Neural cell (in vitro differentiated cells): ENCODE measurements at regions not wholly inside any gene's neighbourhood (a gene's known extent, or its start where the extent isn't known, plus 50 kb on each side); places are given as distances from the start of the nearest gene placed in this dataset.

Experiments
- H2AFZ ChIP-seq: fragments of 200-600, 300-800 bp; sonication (generic), shearing (Covaris generic); 2 replicates; pipeline ENCODE4 v1.6.0; 2014; ENCODE audit warnings: low read depth, mild to moderate bottlenecking, antibody characterized with exemption, low read length, moderate library complexity
- H3F3A ChIP-seq: fragments of 200-600 bp; shearing (Covaris generic); 2 replicates; pipeline ENCODE4 v1.6.1; 2016; ENCODE audit warnings: mild to moderate bottlenecking, moderate library complexity, mixed read lengths, antibody characterized with exemption, low read length; ENCODE audit not compliant: insufficient read depth, poor library complexity, severe bottlenecking
- H3K27ac ChIP-seq: fragments of 200-600, 300-800 bp; sonication (generic), shearing (Covaris generic); 2 replicates; pipeline ENCODE4 v1.5.1; 2014; ENCODE audit warnings: mild to moderate bottlenecking, low read length, moderate library complexity
- H3K27me3 ChIP-seq: fragments of 300-800, 200-600 bp; sonication (generic), shearing (Covaris generic); 2 replicates; pipeline ENCODE4 v1.6.0; 2014; ENCODE audit warnings: mild to moderate bottlenecking, low read depth, low read length, moderate library complexity; ENCODE audit not compliant: insufficient read depth
- H3K36me3 ChIP-seq: fragments of 300-800, 200-600 bp; sonication (generic), shearing (Covaris generic); 2 replicates; pipeline ENCODE4 v1.5.1; 2014; ENCODE audit warnings: mild to moderate bottlenecking, antibody characterized with exemption, low read length, moderate library complexity; ENCODE audit not compliant: insufficient read depth
- H3K4me2 ChIP-seq: fragments of 300-800, 200-600 bp; sonication (generic), shearing (Covaris generic); 2 replicates; pipeline ENCODE4 v1.6.0; 2014; ENCODE audit warnings: mild to moderate bottlenecking, low read length
- H3K4me3 ChIP-seq: fragments of 300-800, 200-600 bp; sonication (generic), shearing (Covaris generic); 2 replicates; pipeline ENCODE4 v1.5.1; 2014; ENCODE audit warnings: mild to moderate bottlenecking, low read length, moderate library complexity
- H3K79me2 ChIP-seq: fragments of 200-600 bp; shearing (Covaris generic); replicated peaks from 2 replicates; pipeline ENCODE4 v1.6.0; 2014; ENCODE audit warnings: mild to moderate bottlenecking, low read length, moderate library complexity; ENCODE audit not compliant: insufficient read depth
- H3K9ac ChIP-seq: fragments of 300-800, 200-600 bp; sonication (generic), shearing (Covaris generic); 2 replicates; pipeline ENCODE4 v1.6.1; 2016; ENCODE audit warnings: mild to moderate bottlenecking, low read length, mixed read lengths
- H3K9me2 ChIP-seq: fragments of 200-600 bp; shearing (Covaris generic); 2 replicates; pipeline ENCODE4 v1.6.1; 2016; ENCODE audit warnings: mild to moderate bottlenecking, low read length, mixed read lengths; ENCODE audit not compliant: insufficient read depth
- H3K9me3 ChIP-seq: fragments of 200-600, 300-800 bp; sonication (generic), shearing (Covaris generic); 2 replicates; pipeline ENCODE4 v1.6.1; 2016; ENCODE audit warnings: mild to moderate bottlenecking, mixed run types, low read length, moderate library complexity, mixed read lengths
- H4K20me1 ChIP-seq: fragments of 200-600 bp; shearing (Covaris generic); 2 replicates; pipeline ENCODE4 v1.6.1; 2016; ENCODE audit warnings: mild to moderate bottlenecking, mixed run types; ENCODE audit not compliant: insufficient read depth
- EP300 ChIP-seq: fragments of 450-650 bp; conservative IDR thresholded peaks from 2 replicates; pipeline ENCODE4 v1.6.1; 2014; ENCODE audit warnings: antibody characterized with exemption, mild to moderate bottlenecking, moderate library complexity; ENCODE audit not compliant: poor library complexity, severe bottlenecking
- EZH2 ChIP-seq: fragments of 200-600, 300-800 bp; shearing (Covaris generic), sonication (generic); IDR thresholded peaks from 2 replicates; pipeline ENCODE4 v1.6.1; 2014; ENCODE audit warnings: antibody characterized with exemption, low read length, borderline replicate concordance, mild to moderate bottlenecking; ENCODE audit not compliant: insufficient read depth, poor library complexity, severe bottlenecking
- MXI1 ChIP-seq: fragments of 450-650 bp; conservative IDR thresholded peaks from 2 replicates; pipeline ENCODE4 v1.6.1; 2014; ENCODE audit warnings: antibody characterized with exemption, mild to moderate bottlenecking; ENCODE audit not compliant: poor library complexity, severe bottlenecking
- POLR2AphosphoS5 ChIP-seq: IDR thresholded peaks from 2 replicates; pipeline ENCODE4 v1.6.1; 2012
- RAD21 ChIP-seq: fragments of 450-650 bp; conservative IDR thresholded peaks from 2 replicates; pipeline ENCODE4 v1.6.1; 2014; ENCODE audit warnings: antibody characterized with exemption, mild to moderate bottlenecking, moderate library complexity
- SMC3 ChIP-seq: fragments of 450-650 bp; conservative IDR thresholded peaks from 2 replicates; pipeline ENCODE4 v1.6.1; 2014; ENCODE audit warnings: antibody characterized with exemption, mild to moderate bottlenecking, moderate library complexity; ENCODE audit not compliant: poor library complexity
- TAF1 ChIP-seq: IDR thresholded peaks from 2 replicates; pipeline ENCODE4 v1.6.1; 2012; ENCODE audit warnings: low read depth
- TF ChIP-seq, protein P1 (sequence below): fragments of 450-650 bp; IDR thresholded peaks from 2 replicates; pipeline ENCODE4 v1.5.1; 2014; ENCODE audit warnings: antibody characterized with exemption, mild to moderate bottlenecking, moderate library complexity; ENCODE audit not compliant: poor library complexity, severe bottlenecking
- TF ChIP-seq, protein P2 (sequence below): IDR thresholded peaks from 2 replicates; pipeline ENCODE4 v1.6.1; 2012; ENCODE audit warnings: borderline replicate concordance

DNA sequence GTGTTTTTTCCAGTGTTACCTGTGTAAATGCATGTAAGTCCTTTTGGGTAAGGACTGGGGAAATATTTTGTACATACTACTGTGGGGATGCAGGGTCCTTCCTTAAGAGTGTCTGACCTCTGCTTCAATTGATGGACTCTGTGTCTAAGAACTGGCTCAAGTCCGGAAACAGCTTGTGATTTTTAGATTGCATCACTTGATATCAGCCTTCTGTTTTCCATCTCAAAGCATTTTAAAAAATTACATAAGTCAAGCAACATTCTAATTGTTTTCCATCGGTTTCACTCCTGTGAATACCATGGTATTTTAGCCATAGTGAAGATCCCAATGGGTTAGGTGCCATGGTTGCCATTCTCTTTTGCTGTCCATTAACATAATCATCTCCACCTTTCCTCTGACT, 597.6 kb downstream of the SQOR start:
- no peaks in the 10 kb centered on the region for H3K79me2 ChIP-seq

DNA sequence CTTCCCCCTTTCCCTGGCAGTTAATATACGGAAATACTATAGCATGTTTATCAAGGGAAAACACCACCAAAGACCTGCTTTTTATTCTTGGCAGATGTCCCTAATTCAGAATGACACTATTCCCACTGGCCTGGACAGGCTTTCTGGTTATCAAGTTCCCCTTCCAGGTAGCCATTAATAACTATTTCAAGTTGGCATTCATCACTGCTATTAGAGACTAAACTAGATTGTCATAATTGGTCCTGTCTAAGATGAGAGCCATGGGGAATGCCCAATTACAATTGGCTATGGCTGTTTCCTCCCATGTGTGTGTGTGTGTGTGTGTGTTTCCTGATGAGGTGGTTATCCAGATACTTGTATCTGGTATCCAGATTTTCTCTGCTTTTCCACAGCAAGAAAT, 608.1 kb downstream of the SQOR start:
- Histone ChIP-seq H3F3A (peaks cover 3% of the 10 kb centered on the region), H3K27ac (no peak overlapping the region), H4K20me1 (no peaks in the 10 kb centered on the region), H3K79me2 (no peaks in the 10 kb centered on the region), H3K9me2 (no peaks in the 10 kb centered on the region), H3K4me2 (no peak overlapping the region), H3K36me3 (no peaks in the 10 kb centered on the region), H3K4me3 (no peak overlapping the region), H3K9me3 (no peaks in the 10 kb centered on the region), H3K9ac (no peak overlapping the region), H2AFZ (no peak overlapping the region), H3K27me3 (no peaks in the 10 kb centered on the region)
- TF ChIP-seq POLR2AphosphoS5 (no peak), RAD21 (no peak), MXI1 (no peak), EZH2 (no peak), EP300 (no peak), SMC3 (no peak), TAF1 (no peak)
- TF ChIP-seq, protein P1, sequence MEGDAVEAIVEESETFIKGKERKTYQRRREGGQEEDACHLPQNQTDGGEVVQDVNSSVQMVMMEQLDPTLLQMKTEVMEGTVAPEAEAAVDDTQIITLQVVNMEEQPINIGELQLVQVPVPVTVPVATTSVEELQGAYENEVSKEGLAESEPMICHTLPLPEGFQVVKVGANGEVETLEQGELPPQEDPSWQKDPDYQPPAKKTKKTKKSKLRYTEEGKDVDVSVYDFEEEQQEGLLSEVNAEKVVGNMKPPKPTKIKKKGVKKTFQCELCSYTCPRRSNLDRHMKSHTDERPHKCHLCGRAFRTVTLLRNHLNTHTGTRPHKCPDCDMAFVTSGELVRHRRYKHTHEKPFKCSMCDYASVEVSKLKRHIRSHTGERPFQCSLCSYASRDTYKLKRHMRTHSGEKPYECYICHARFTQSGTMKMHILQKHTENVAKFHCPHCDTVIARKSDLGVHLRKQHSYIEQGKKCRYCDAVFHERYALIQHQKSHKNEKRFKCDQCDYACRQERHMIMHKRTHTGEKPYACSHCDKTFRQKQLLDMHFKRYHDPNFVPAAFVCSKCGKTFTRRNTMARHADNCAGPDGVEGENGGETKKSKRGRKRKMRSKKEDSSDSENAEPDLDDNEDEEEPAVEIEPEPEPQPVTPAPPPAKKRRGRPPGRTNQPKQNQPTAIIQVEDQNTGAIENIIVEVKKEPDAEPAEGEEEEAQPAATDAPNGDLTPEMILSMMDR, result no peak
- TF ChIP-seq, protein P2, sequence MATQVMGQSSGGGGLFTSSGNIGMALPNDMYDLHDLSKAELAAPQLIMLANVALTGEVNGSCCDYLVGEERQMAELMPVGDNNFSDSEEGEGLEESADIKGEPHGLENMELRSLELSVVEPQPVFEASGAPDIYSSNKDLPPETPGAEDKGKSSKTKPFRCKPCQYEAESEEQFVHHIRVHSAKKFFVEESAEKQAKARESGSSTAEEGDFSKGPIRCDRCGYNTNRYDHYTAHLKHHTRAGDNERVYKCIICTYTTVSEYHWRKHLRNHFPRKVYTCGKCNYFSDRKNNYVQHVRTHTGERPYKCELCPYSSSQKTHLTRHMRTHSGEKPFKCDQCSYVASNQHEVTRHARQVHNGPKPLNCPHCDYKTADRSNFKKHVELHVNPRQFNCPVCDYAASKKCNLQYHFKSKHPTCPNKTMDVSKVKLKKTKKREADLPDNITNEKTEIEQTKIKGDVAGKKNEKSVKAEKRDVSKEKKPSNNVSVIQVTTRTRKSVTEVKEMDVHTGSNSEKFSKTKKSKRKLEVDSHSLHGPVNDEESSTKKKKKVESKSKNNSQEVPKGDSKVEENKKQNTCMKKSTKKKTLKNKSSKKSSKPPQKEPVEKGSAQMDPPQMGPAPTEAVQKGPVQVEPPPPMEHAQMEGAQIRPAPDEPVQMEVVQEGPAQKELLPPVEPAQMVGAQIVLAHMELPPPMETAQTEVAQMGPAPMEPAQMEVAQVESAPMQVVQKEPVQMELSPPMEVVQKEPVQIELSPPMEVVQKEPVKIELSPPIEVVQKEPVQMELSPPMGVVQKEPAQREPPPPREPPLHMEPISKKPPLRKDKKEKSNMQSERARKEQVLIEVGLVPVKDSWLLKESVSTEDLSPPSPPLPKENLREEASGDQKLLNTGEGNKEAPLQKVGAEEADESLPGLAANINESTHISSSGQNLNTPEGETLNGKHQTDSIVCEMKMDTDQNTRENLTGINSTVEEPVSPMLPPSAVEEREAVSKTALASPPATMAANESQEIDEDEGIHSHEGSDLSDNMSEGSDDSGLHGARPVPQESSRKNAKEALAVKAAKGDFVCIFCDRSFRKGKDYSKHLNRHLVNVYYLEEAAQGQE, result no peak

More for the DNA sequence above, 597.6 kb downstream of the SQOR start:
- Histone ChIP-seq H3F3A (no peaks in the 10 kb centered on the region), H4K20me1 (no peaks in the 10 kb centered on the region), H2AFZ (no peak overlapping the region), H3K9me2 (no peaks in the 10 kb centered on the region), H3K4me2 (no peak overlapping the region), H3K36me3 (no peaks in the 10 kb centered on the region), H3K27ac (no peak overlapping the region), H3K9me3 (no peaks in the 10 kb centered on the region), H3K9ac (no peak overlapping the region), H3K4me3 (no peak overlapping the region), H3K27me3 (no peaks in the 10 kb centered on the region)
- TF ChIP-seq SMC3, result no peak

DNA sequence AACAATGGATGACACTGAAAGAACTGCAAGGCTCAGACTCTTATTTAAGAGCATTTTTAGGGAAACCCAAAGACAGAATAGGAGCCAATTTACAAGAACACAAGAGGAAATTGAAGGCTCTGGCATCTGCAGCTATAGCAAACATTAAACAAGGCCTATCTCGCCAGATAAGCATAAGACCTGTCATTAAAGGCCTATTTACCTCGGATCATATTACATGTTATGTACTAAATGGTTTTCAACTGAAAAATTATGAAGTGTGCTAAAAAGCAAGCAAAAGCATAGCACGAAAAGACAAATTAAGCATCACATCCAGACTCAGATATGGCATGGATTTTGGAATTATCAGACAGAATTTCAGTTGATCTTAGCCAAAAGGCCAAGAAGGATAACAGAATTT, 617.1 kb downstream of the SQOR start:
- no peak overlapping the region for H3K9ac ChIP-seq
- H3F3A ChIP-seq, result no peaks in the 10 kb centered on the region
- no peaks in the 10 kb centered on the region for H3K27me3 ChIP-seq
- H3K27ac ChIP-seq, result no peak overlapping the region
- no peak overlapping the region for H3K4me2 ChIP-seq
- H4K20me1 ChIP-seq, result no peaks in the 10 kb centered on the region
- H3K9me3 ChIP-seq, result no peaks in the 10 kb centered on the region
- H3K79me2 ChIP-seq, result no peaks in the 10 kb centered on the region
- no peaks in the 10 kb centered on the region for H3K36me3 ChIP-seq
- H3K4me3 ChIP-seq, result no peak overlapping the region
- TF ChIP-seq, protein P1, result no peak
- TF ChIP-seq RAD21 (no peak), POLR2AphosphoS5 (no peak), MXI1 (no peak)
- TF ChIP-seq, protein P2, result no peak
- H2AFZ ChIP-seq, result no peak overlapping the region
- no peaks in the 10 kb centered on the region for H3K9me2 ChIP-seq
